Adrenal gland (tissue), 9 donors: ENCODE measurements at regions not wholly inside any gene's neighbourhood (a gene's known extent, or its start where the extent isn't known, plus 50 kb on each side); places are given as distances from the start of the nearest gene placed in this dataset.

Experiments used
- DNase-seq, 7 donors: peaks; one replicate each; pipeline ENCODE4 v3.0.0-alpha.2; 2019 to 2020
- H3K27ac ChIP-seq, 5 donors: fragments of 200-600 bp; sonication (generic) in 4 of 5; 1 replicate in 3 of 5; 2 replicates in 2 of 5; pipeline versions ENCODE4 v1.5.1 to v1.8.0; 2016 to 2020; ENCODE audit warnings: mild to moderate bottlenecking in 1 of 5
- H3K27me3 ChIP-seq: fragments of 200-600 bp; 2 replicates; pipeline ENCODE4 v1.8.0; 2021
- H3K36me3 ChIP-seq, 2 donors: fragments of 200-600 bp; replicated peaks in 1 of 2; 1 replicate in 1 of 2; 2 replicates in 1 of 2; pipeline versions ENCODE4 v1.5.1 to v1.8.0; 2018 to 2022
- H3K4me1 ChIP-seq, 2 donors: fragments of 200-600 bp; replicated peaks in 1 of 2; 1 replicate in 1 of 2; 2 replicates in 1 of 2; pipeline versions ENCODE4 v1.5.1 to v1.8.0; 2018 to 2021
- H3K4me3 ChIP-seq, 4 donors: fragments of 200-600 bp; sonication (generic) in 3 of 4; one replicate each; pipeline ENCODE4 v1.5.1; 2016 to 2018
- H3K9me3 ChIP-seq, 3 donors: fragments of 200-600 bp; sonication (generic) in 1 of 3; replicated peaks in 1 of 3; 1 replicate in 2 of 3; 2 replicates in 1 of 3; pipeline versions ENCODE4 v1.5.1 to v1.8.0; 2016 to 2021
- CTCF ChIP-seq, 6 experiments: fragments of 450-650 bp in 4 of 6; fragments of 200-600 bp in 2 of 6; sonication (generic) in 1 of 6; IDR thresholded peaks; 1 replicate in 5 of 6; 2 replicates in 1 of 6; pipeline versions ENCODE4 v1.5.1 to v1.8.0; 2016 to 2021; ENCODE audit warnings: antibody characterized with exemption in 6 of 6, mild to moderate bottlenecking in 2 of 6, moderate library complexity in 1 of 6
- POLR2A ChIP-seq, 2 donors: fragments of 450-650 bp; IDR thresholded peaks; one replicate each; pipeline ENCODE4 v1.6.1; 2017; ENCODE audit warnings: antibody characterized with exemption in 2 of 2, mild to moderate bottlenecking in 2 of 2, moderate library complexity in 1 of 2
- WGBS, 4 donors: extraction: QIAGEN DNeasy Blood & Tissue Kit in 2 of 4; methylation state at CpG; one replicate each; pipeline versions ENCODE4 v1.1.5 to v1.1.7; 2013 to 2017; 5-methylcytosine and 5-hydroxymethylcytosine counted together
- intact Hi-C, 2 donors: fragments of 100-400 bp; cut with DNase I; formaldehyde crosslinking; loops; one replicate each; pipeline versions ENCODE4 v1.14.1 to v1.15.0; 2022 to 2023
- donor health status: healthy with polysubstance abuse.
- donor health status: Bipolar disorder and iron deficiency.
- donor health status: DM: yes; HTN: yes; CAD: no.
- donor health status: DM: no; HTN: no; CAD: no.
- donor health status: DM: no; HTN: no; CAD: no.

- Histone ChIP-seq H3K4me3 (no peak overlapping the region), H3K27ac (no peak overlapping the region), H3K4me1 (no peaks in the 10 kb centered on the region), H3K27me3 (no peaks in the 10 kb centered on the region), H3K9me3 (peaks cover 0 to 12% (median 0%) of the 10 kb centered on the region in 3 donors), H3K36me3 (no peaks in the 10 kb centered on the region)
- DNase-seq: no peak
- intact Hi-C loops: no loop called here
- WGBS, 4 donors: 82 to 88% (median 85%) methylated on average over 5 of the region's 5 CpGs
- no peak for TF ChIP-seq CTCF (IDR thresholded peaks at IDR 0.05)
- TF ChIP-seq POLR2A (IDR thresholded peaks at IDR 0.05): no peak
Observed at GRCh38 chr9:1698991-1699390, 316.2 kb upstream of the SMARCA2 start.

GRCh38 chr9:1701113-1701512, 314.0 kb upstream of the SMARCA2 start:
- WGBS, 4 donors: 76 to 91% (median 86%) methylated on average over 2 of the region's 2 CpGs
- intact Hi-C loops: no loop called here

GRCh38 chr9:1702701-1703100, 312.4 kb upstream of the SMARCA2 start:
- DNase-seq: no peak
- intact Hi-C loops: no loop called here
- Histone ChIP-seq H3K27ac (no peak overlapping the region), H3K36me3 (no peaks in the 10 kb centered on the region), H3K4me1 (no peaks in the 10 kb centered on the region), H3K27me3 (no peaks in the 10 kb centered on the region), H3K9me3 (peaks cover 0 to 6% (median 0%) of the 10 kb centered on the region in 3 donors), H3K4me3 (no peak overlapping the region)
- 62 to 74% (median 63%) methylated on average over 3 of the region's 3 CpGs for WGBS, 4 donors
- TF ChIP-seq CTCF (IDR thresholded peaks at IDR 0.05) (no peak), POLR2A (IDR thresholded peaks at IDR 0.05) (no peak)

More at GRCh38 chr9:1701113-1701512, 314.0 kb upstream of the SMARCA2 start:
- no peak for DNase-seq
- H3K36me3 ChIP-seq: no peaks in the 10 kb centered on the region
- H3K9me3 ChIP-seq: peaks cover 0 to 6% (median 0%) of the 10 kb centered on the region in 3 donors
- H3K4me1 ChIP-seq: no peaks in the 10 kb centered on the region
- no peak overlapping the region for H3K4me3 ChIP-seq
- no peak overlapping the region for H3K27ac ChIP-seq
- H3K27me3 ChIP-seq: no peaks in the 10 kb centered on the region
- TF ChIP-seq POLR2A (IDR thresholded peaks at IDR 0.05): no peak
- TF ChIP-seq CTCF (IDR thresholded peaks at IDR 0.05): no peak

- Histone ChIP-seq H3K4me1 (no peaks in the 10 kb centered on the region), H3K4me3 (no peak overlapping the region), H3K36me3 (no peaks in the 10 kb centered on the region), H3K27ac (no peak overlapping the region), H3K27me3 (no peaks in the 10 kb centered on the region), H3K9me3 (no peaks in the 10 kb centered on the region)
- intact Hi-C loops: no loop called here
- no peak for DNase-seq
- TF ChIP-seq CTCF (IDR thresholded peaks at IDR 0.05) (no peak), POLR2A (IDR thresholded peaks at IDR 0.05) (no peak)
- 52 to 67% (median 54%) methylated on average over 1 of the region's 1 CpG for WGBS, 4 donors
Observed at GRCh38 chr9:1707291-1707690, 307.9 kb upstream of the SMARCA2 start.
